ENCODE measurements at regions not wholly inside any gene's neighbourhood (a gene's known extent, or its start where the extent isn't known, plus 50 kb on each side); places are given as distances from the start of the nearest gene placed in this dataset.
"Not testable (repeated sequence)": the region's sequence is repeated elsewhere in the genome, so short reads cannot be mapped to it uniquely, and the experiment has no call there.

- Histone ChIP-seq H3K36me3 (ENCODE audit: control insufficient read depth, insufficient read depth, low read length) (no peaks in the 10 kb centered on the region), H3K4me3 (ENCODE audit: low read depth, low read length) (no peak overlapping the region), H3K27me3 (ENCODE audit: control insufficient read depth, insufficient read depth, low read length) (no peaks in the 10 kb centered on the region)
- DNase-seq (ENCODE audit: low read depth), result no peak
- TF ChIP-seq CTCF (IDR thresholded peaks at IDR 0.05; ENCODE audit: insufficient read depth, low read length, poor library complexity, severe bottlenecking), result no peak
These were observed 545.3 kb upstream of the GRID2 start for GRCh38 chr4:91758487-91758886.

- Histone ChIP-seq H3K4me3 (ENCODE audit: low read depth, low read length) (no peak overlapping the region), H3K27me3 (ENCODE audit: control insufficient read depth, insufficient read depth, low read length) (no peaks in the 10 kb centered on the region), H3K36me3 (ENCODE audit: control insufficient read depth, insufficient read depth, low read length) (no peaks in the 10 kb centered on the region)
- TF ChIP-seq CTCF (IDR thresholded peaks at IDR 0.05; ENCODE audit: insufficient read depth, low read length, poor library complexity, severe bottlenecking), result no peak
- no peak for DNase-seq (ENCODE audit: low read depth)
These were observed 539.7 kb upstream of the GRID2 start for GRCh38 chr4:91764085-91764484.

- Histone ChIP-seq H3K27me3 (ENCODE audit: control insufficient read depth, insufficient read depth, low read length) (no peaks in the 10 kb centered on the region), H3K36me3 (ENCODE audit: control insufficient read depth, insufficient read depth, low read length) (no peaks in the 10 kb centered on the region), H3K4me3 (ENCODE audit: low read depth, low read length) (no peak overlapping the region)
- no peak for DNase-seq (ENCODE audit: low read depth)
- no peak for TF ChIP-seq CTCF (IDR thresholded peaks at IDR 0.05; ENCODE audit: insufficient read depth, low read length, poor library complexity, severe bottlenecking)
These were observed 533.9 kb upstream of the GRID2 start for GRCh38 chr4:91769912-91770311.

- H3K27me3 ChIP-seq (ENCODE audit: control insufficient read depth, insufficient read depth, low read length); H3K36me3 ChIP-seq (ENCODE audit: control insufficient read depth, insufficient read depth, low read length); DNase-seq (ENCODE audit: low read depth): not testable (repeated sequence)
- H3K4me3 ChIP-seq (ENCODE audit: low read depth, low read length), result peak overlapping the region; percentile 52
These were observed 512.1 kb upstream of the GRID2 start for GRCh38 chr4:91791631-91792030.

GRCh38 chr4:91795947-91796346, 507.8 kb upstream of the GRID2 start:
- no peak overlapping the region for H3K4me3 ChIP-seq (ENCODE audit: low read depth, low read length)
- no peaks in the 10 kb centered on the region for H3K36me3 ChIP-seq (ENCODE audit: control insufficient read depth, insufficient read depth, low read length)
- no peaks in the 10 kb centered on the region for H3K27me3 ChIP-seq (ENCODE audit: control insufficient read depth, insufficient read depth, low read length)
- TF ChIP-seq CTCF (IDR thresholded peaks at IDR 0.05; ENCODE audit: insufficient read depth, low read length, poor library complexity, severe bottlenecking), result no peak
- no peak for DNase-seq (ENCODE audit: low read depth)

- Histone ChIP-seq H3K4me3 (ENCODE audit: low read depth, low read length) (no peak overlapping the region), H3K36me3 (ENCODE audit: control insufficient read depth, insufficient read depth, low read length) (no peaks in the 10 kb centered on the region), H3K27me3 (ENCODE audit: control insufficient read depth, insufficient read depth, low read length) (no peaks in the 10 kb centered on the region)
- DNase-seq (ENCODE audit: low read depth), result no peak
- no peak for TF ChIP-seq CTCF (IDR thresholded peaks at IDR 0.05; ENCODE audit: insufficient read depth, low read length, poor library complexity, severe bottlenecking)
These were observed 491.4 kb upstream of the GRID2 start for GRCh38 chr4:91812319-91812718.

Measured in kidney epithelial cell (primary cell).